ENCODE measurements at regions not wholly inside any gene's neighbourhood (a gene's known extent, or its start where the extent isn't known, plus 50 kb on each side); places are given as distances from the start of the nearest gene placed in this dataset.

GRCh38 chr5:173392172-173392571 is 64.0 kb upstream of the STC2 start:
- Histone ChIP-seq H3K23me2 (ENCODE audit: low read depth, low read length) (no peaks in the 10 kb centered on the region), H2BK20ac (ENCODE audit: low read length) (no peak overlapping the region), H2BK15ac (ENCODE audit: low read length) (no peak overlapping the region), H3K27ac (ENCODE audit: low read depth, low read length) (no peak overlapping the region), H3K27me3 (replicated peaks in 1 of 4; ENCODE audit: control insufficient read depth in 3 of 4, extremely low read depth in 1 of 4, insufficient read depth in 3 of 4, low read length in 3 of 4) (no peaks in the 10 kb centered on the region; a peak in 1 of 7 replicates), H2AK5ac (ENCODE audit: low read depth, low read length) (no peak overlapping the region), H3K4me2 (ENCODE audit: insufficient read depth in 1 of 2, low read depth in 2 of 2, low read length in 2 of 2) (no peak overlapping the region), H4K20me1 (replicated peaks in 1 of 2; ENCODE audit: control insufficient read depth in 1 of 2, insufficient read depth in 2 of 2, low read length in 2 of 2) (no peaks in the 10 kb centered on the region), H3K56ac (replicated peaks; ENCODE audit: insufficient read length, low read depth, low read length) (no peak overlapping the region), H2BK5ac (ENCODE audit: low read depth, low read length) (no peak overlapping the region), H2BK12ac (ENCODE audit: low read depth, low read length) (no peak overlapping the region), H3K4ac (replicated peaks; ENCODE audit: insufficient read length, low read depth, low read length) (no peak overlapping the region), H3K18ac (ENCODE audit: extremely low read depth, low read length) (no peak overlapping the region), H3K79me1 (ENCODE audit: low read depth, low read length) (no peaks in the 10 kb centered on the region), H3K4me1 (replicated peaks in 1 of 4; ENCODE audit: control insufficient read depth in 3 of 4, insufficient read depth in 4 of 4, low read length in 3 of 4) (no peaks in the 10 kb centered on the region), H3K14ac (ENCODE audit: insufficient read length) (no peak overlapping the region), H4K8ac (ENCODE audit: extremely low read depth, insufficient read depth, low read length) (no peak overlapping the region), H3K36me3 (ENCODE audit: control insufficient read depth in 2 of 4, insufficient read depth in 4 of 4, low read length in 3 of 4) (no peaks in the 10 kb centered on the region), H3K4me3 (ENCODE audit: extremely low read depth in 1 of 4, insufficient read depth in 2 of 4, low read depth in 3 of 4, low read length in 4 of 4) (no peak overlapping the region), H4K5ac (ENCODE audit: insufficient read length, low read depth, low read length) (no peak overlapping the region), H2AFZ (ENCODE audit: low read length) (no peak overlapping the region), H3K9me3 (ENCODE audit: insufficient read depth in 2 of 2, low read depth in 1 of 2, low read length in 1 of 2) (0 out of 4 replicates have a peak, but pooled peaks cover 0 to 5% of the 10 kb centered on the region in 2 experiments), H3K9ac (replicated peaks in 1 of 4; ENCODE audit: extremely low read depth in 1 of 4, low read depth in 3 of 4, low read length in 3 of 4) (no peak overlapping the region), H2BK120ac (replicated peaks; ENCODE audit: low read depth, low read length) (no peak overlapping the region), H3K23ac (ENCODE audit: insufficient read length) (no peak overlapping the region), H4K91ac (replicated peaks; ENCODE audit: insufficient read length, low read length) (no peak overlapping the region), H3K79me2 (ENCODE audit: control insufficient read depth in 1 of 2, insufficient read depth in 2 of 2, low read length in 2 of 2) (no peaks in the 10 kb centered on the region)
- FAIRE-seq (no peak), DNase-seq (ENCODE audit: low read depth in 1 of 2, low spot score in 2 of 2) (no peak)
- ChIA-PET CTCF (ENCODE audit: partially characterized antibody) (no interaction called here), POLR2A (ENCODE audit: partially characterized antibody) (no interaction called here)
- TF ChIP-seq POU5F1 (IDR thresholded peaks at IDR 0.05; ENCODE audit: low read depth, low read length) (no peak), MAFK (IDR thresholded peaks at IDR 0.05; ENCODE audit: low read depth, low read length) (no peak), SIN3A (conservative IDR thresholded peaks at IDR 0.05 in 1 of 2, IDR thresholded peaks at IDR 0.05 in 1 of 2; ENCODE audit: low read depth in 1 of 2, low read length in 2 of 2) (no peak), ATF3 (IDR thresholded peaks at IDR 0.05; ENCODE audit: insufficient read depth, low read depth, low read length) (no peak), NANOG (IDR thresholded peaks at IDR 0.05; ENCODE audit: insufficient read depth, low read depth, low read length, poor library complexity, severe bottlenecking) (no peak), SIRT6 (IDR thresholded peaks at IDR 0.05; ENCODE audit: low read length) (no peak), RAD21 (IDR thresholded peaks at IDR 0.05 in 1 of 2, conservative IDR thresholded peaks at IDR 0.05 in 1 of 2; ENCODE audit: low read depth in 2 of 2, low read length in 2 of 2) (no peak), GTF2F1 (IDR thresholded peaks at IDR 0.05; ENCODE audit: borderline replicate concordance, low read depth, low read length) (no peak), RBBP5 (IDR thresholded peaks at IDR 0.05; ENCODE audit: borderline replicate concordance, low read depth, low read length) (no peak), SP2 (IDR thresholded peaks at IDR 0.05; ENCODE audit: low read length) (no peak)

Data from H1 (cell line).